ENCODE measurements at regions not wholly inside any gene's neighbourhood (a gene's known extent, or its start where the extent isn't known, plus 50 kb on each side); places are given as distances from the start of the nearest gene placed in this dataset.

DNA sequence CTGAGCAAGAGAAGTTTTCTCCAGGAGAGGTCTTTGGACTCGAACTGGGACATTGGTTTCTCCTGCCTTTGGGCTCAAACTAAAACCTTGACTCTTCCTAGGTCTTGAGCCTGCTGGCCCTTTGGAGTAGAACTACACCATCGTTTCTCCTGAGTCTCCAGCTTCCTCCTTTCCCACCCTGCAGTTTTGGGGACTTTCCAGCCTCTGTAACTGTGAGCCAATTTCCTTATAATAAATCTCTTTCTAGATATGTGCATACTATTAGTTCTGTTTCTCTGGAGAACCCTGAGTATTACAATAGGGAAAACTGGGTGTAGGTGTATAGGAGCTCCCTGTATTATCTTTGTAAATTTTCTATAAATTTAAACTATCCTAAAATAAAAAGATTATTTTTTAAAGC, 219.8 kb upstream of the AGAP1 start:
- ChIA-PET CTCF (no interaction called here), POLR2A (no interaction called here)
- H3K27ac ChIP-seq (ENCODE audit: low read length), result no peak overlapping the region
- H3K4me3 ChIP-seq (ENCODE audit: low read depth in 2 of 2, low read length in 2 of 2), result no peak overlapping the region
- H3K36me3 ChIP-seq (ENCODE audit: control insufficient read depth, insufficient read depth, low read length), result no peaks in the 10 kb centered on the region
- BruUV-seq (replicated peaks), result no TSS peak
- ATAC-seq (no peak), DNase-seq (ENCODE audit: low read depth, low spot score) (no peak)
- peaks cover 15% of the 10 kb centered on the region for H3K27me3 ChIP-seq (ENCODE audit: control insufficient read depth, insufficient read depth, low read length)
- H3K9me3 ChIP-seq (ENCODE audit: control insufficient read depth, insufficient read depth, low read depth, low read length), result no peaks in the 10 kb centered on the region
- in situ Hi-C loops (cut with HindIII; ENCODE audit: low pct_unique_long_range_greater_than_20kb, low sequenced_read_pairs), result no loop called here
- intact Hi-C loops (cut with micrococcal nuclease; ENCODE audit: unreplicated experiment), result no loop called here
- TF ChIP-seq, protein P1, sequence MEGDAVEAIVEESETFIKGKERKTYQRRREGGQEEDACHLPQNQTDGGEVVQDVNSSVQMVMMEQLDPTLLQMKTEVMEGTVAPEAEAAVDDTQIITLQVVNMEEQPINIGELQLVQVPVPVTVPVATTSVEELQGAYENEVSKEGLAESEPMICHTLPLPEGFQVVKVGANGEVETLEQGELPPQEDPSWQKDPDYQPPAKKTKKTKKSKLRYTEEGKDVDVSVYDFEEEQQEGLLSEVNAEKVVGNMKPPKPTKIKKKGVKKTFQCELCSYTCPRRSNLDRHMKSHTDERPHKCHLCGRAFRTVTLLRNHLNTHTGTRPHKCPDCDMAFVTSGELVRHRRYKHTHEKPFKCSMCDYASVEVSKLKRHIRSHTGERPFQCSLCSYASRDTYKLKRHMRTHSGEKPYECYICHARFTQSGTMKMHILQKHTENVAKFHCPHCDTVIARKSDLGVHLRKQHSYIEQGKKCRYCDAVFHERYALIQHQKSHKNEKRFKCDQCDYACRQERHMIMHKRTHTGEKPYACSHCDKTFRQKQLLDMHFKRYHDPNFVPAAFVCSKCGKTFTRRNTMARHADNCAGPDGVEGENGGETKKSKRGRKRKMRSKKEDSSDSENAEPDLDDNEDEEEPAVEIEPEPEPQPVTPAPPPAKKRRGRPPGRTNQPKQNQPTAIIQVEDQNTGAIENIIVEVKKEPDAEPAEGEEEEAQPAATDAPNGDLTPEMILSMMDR (IDR thresholded peaks at IDR 0.05), result no peak
- TF ChIP-seq TCF7L2 (IDR thresholded peaks at IDR 0.05; ENCODE audit: low read depth, low read length), result no peak
- TF ChIP-seq SIN3A (IDR thresholded peaks at IDR 0.05; ENCODE audit: borderline replicate concordance, insufficient read depth, low read depth, low read length), result no peak
- TF ChIP-seq, protein P2, sequence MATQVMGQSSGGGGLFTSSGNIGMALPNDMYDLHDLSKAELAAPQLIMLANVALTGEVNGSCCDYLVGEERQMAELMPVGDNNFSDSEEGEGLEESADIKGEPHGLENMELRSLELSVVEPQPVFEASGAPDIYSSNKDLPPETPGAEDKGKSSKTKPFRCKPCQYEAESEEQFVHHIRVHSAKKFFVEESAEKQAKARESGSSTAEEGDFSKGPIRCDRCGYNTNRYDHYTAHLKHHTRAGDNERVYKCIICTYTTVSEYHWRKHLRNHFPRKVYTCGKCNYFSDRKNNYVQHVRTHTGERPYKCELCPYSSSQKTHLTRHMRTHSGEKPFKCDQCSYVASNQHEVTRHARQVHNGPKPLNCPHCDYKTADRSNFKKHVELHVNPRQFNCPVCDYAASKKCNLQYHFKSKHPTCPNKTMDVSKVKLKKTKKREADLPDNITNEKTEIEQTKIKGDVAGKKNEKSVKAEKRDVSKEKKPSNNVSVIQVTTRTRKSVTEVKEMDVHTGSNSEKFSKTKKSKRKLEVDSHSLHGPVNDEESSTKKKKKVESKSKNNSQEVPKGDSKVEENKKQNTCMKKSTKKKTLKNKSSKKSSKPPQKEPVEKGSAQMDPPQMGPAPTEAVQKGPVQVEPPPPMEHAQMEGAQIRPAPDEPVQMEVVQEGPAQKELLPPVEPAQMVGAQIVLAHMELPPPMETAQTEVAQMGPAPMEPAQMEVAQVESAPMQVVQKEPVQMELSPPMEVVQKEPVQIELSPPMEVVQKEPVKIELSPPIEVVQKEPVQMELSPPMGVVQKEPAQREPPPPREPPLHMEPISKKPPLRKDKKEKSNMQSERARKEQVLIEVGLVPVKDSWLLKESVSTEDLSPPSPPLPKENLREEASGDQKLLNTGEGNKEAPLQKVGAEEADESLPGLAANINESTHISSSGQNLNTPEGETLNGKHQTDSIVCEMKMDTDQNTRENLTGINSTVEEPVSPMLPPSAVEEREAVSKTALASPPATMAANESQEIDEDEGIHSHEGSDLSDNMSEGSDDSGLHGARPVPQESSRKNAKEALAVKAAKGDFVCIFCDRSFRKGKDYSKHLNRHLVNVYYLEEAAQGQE (IDR thresholded peaks at IDR 0.05; ENCODE audit: insufficient read depth in 1 of 2, low read depth in 2 of 2, low read length in 1 of 2), result no peak
- no peak for TF ChIP-seq POLR2AphosphoS5 (IDR thresholded peaks at IDR 0.05; ENCODE audit: low read depth, low read length)
- no peaks in the 10 kb centered on the region for H3K4me1 ChIP-seq (ENCODE audit: control insufficient read depth, insufficient read depth, low read length)

DNA sequence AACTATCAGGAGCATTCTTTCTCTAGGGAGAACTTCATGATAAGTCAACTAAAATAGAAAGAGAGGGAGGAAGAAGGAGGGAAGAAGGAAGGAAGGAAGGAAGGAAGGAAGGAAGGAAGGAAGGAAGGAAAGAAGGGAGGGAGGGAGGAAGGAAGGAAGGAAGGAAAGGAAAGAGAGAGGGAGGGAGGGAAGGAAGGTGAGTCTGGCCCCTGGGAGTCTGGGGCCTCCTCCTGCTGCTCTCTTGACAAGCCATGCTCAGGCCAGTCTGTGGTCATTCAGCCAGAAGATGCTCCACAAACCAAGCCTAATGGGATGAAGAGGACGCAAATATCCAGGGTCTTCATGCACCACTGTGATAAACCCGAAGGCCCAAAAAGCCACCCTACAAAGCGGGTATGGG, 216.4 kb upstream of the AGAP1 start:
- H3K27me3 ChIP-seq (ENCODE audit: control insufficient read depth, insufficient read depth, low read length), result peaks cover 12% of the 10 kb centered on the region
- no TSS peak for BruUV-seq (replicated peaks)
- H3K4me1 ChIP-seq (ENCODE audit: control insufficient read depth, insufficient read depth, low read length), result no peaks in the 10 kb centered on the region
- no peak overlapping the region for H3K27ac ChIP-seq (ENCODE audit: low read length)
- in situ Hi-C loops (cut with HindIII; ENCODE audit: low pct_unique_long_range_greater_than_20kb, low sequenced_read_pairs), result no loop called here
- POLR2A ChIA-PET, result no interaction called here
- DNase-seq (ENCODE audit: low read depth, low spot score) (no peak), ATAC-seq (no peak)
- intact Hi-C loops (cut with micrococcal nuclease; ENCODE audit: unreplicated experiment), result no loop called here
- no peaks in the 10 kb centered on the region for H3K36me3 ChIP-seq (ENCODE audit: control insufficient read depth, insufficient read depth, low read length)
- TF ChIP-seq, protein P1 (IDR thresholded peaks at IDR 0.05), result no peak
- no peak for TF ChIP-seq POLR2AphosphoS5 (IDR thresholded peaks at IDR 0.05; ENCODE audit: low read depth, low read length)
- TF ChIP-seq TCF7L2 (IDR thresholded peaks at IDR 0.05; ENCODE audit: low read depth, low read length), result no peak
- TF ChIP-seq, protein P2 (IDR thresholded peaks at IDR 0.05; ENCODE audit: insufficient read depth in 1 of 2, low read depth in 2 of 2, low read length in 1 of 2), result no peak
- TF ChIP-seq SIN3A (IDR thresholded peaks at IDR 0.05; ENCODE audit: borderline replicate concordance, insufficient read depth, low read depth, low read length), result no peak
- no peaks in the 10 kb centered on the region for H3K9me3 ChIP-seq (ENCODE audit: control insufficient read depth, insufficient read depth, low read depth, low read length)
- CTCF ChIA-PET, result no interaction called here
- no peak overlapping the region for H3K4me3 ChIP-seq (ENCODE audit: low read depth in 2 of 2, low read length in 2 of 2)
